Fibroblast of peridontal ligament (primary cell): ENCODE measurements at regions not wholly inside any gene's neighbourhood (a gene's known extent, or its start where the extent isn't known, plus 50 kb on each side); places are given as distances from the start of the nearest gene placed in this dataset.

Source experiments
- DNase-seq: peaks from one replicate; pipeline ENCODE4 v3.0.0-alpha.2; 2010; ENCODE audit errors: extremely low read depth

GRCh38 chr5:129400395-129400983 lies 59.6 kb upstream of the ADAMTS19 start:
- peak; percentile 38 for DNase-seq

GRCh38 chr5:129405222-129405621 lies 54.9 kb upstream of the ADAMTS19 start:
- no peak for DNase-seq

GRCh38 chr5:129406440-129406839 lies 53.7 kb upstream of the ADAMTS19 start:
- DNase-seq = no peak
